Smooth muscle cell (in vitro differentiated cells): ENCODE measurements at regions not wholly inside any gene's neighbourhood (a gene's known extent, or its start where the extent isn't known, plus 50 kb on each side); places are given as distances from the start of the nearest gene placed in this dataset.

ENCODE experiments used
- DNase-seq: peaks from one replicate; lab custom pipeline; 2025; ENCODE audit not compliant: unreplicated experiment; lab: John Stamatoyannopoulos, UW
- H2AFZ ChIP-seq: fragments of 200-600 bp; sonication (generic); 2 replicates; pipeline ENCODE4 v1.6.0; 2016; ENCODE audit warnings: antibody characterized with exemption, low read depth, mild to moderate bottlenecking
- H3F3A ChIP-seq: fragments of 200-600 bp; sonication (generic); 2 replicates; pipeline ENCODE4 v1.6.0; 2017; ENCODE audit warnings: antibody characterized with exemption, low read depth
- H3K27ac ChIP-seq: fragments of 200-600 bp; sonication (generic); 2 replicates; pipeline ENCODE4 v1.5.1; 2016; ENCODE audit warnings: low read depth, mild to moderate bottlenecking
- H3K27me3 ChIP-seq: fragments of 200-600 bp; sonication (generic); 2 replicates; pipeline ENCODE4 v1.6.1; 2016; ENCODE audit warnings: low read depth, mild to moderate bottlenecking
- H3K36me3 ChIP-seq: fragments of 200-600 bp; sonication (generic); 2 replicates; pipeline ENCODE4 v1.5.1; 2016; ENCODE audit warnings: low read depth
- H3K4me1 ChIP-seq: fragments of 200-600 bp; sonication (generic); 2 replicates; pipeline ENCODE4 v1.5.1; 2016; ENCODE audit warnings: low read depth
- H3K4me2 ChIP-seq: fragments of 200-600 bp; sonication (generic); 2 replicates; pipeline ENCODE4 v1.6.0; 2016; ENCODE audit warnings: mild to moderate bottlenecking
- H3K4me3 ChIP-seq: fragments of 200-600 bp; sonication (generic); 2 replicates; pipeline ENCODE4 v1.5.1; 2016; ENCODE audit warnings: mild to moderate bottlenecking
- H3K79me2 ChIP-seq: fragments of 200-600 bp; sonication (generic); 2 replicates; pipeline ENCODE4 v1.6.0; 2016; ENCODE audit warnings: low read depth, mild to moderate bottlenecking
- H3K9ac ChIP-seq: fragments of 200-600 bp; sonication (generic); 2 replicates; pipeline ENCODE4 v1.6.0; 2016; ENCODE audit warnings: low read depth
- H3K9me3 ChIP-seq: fragments of 200-600 bp; sonication (generic); replicated peaks from 2 replicates; pipeline ENCODE4 v1.5.1; 2016; ENCODE audit warnings: low read depth
- H4K20me1 ChIP-seq: fragments of 200-600 bp; sonication (generic); 2 replicates; pipeline ENCODE4 v1.6.0; 2016; ENCODE audit warnings: low read depth
- WGBS: methylation state at CpG from one replicate; pipeline ENCODE4 v1.1.7; 2016; ENCODE audit warnings: low lambda C conversion rate; 5-methylcytosine and 5-hydroxymethylcytosine counted together
- TF ChIP-seq, protein P1 (sequence below): fragments of 200-600 bp; sonication (generic); IDR thresholded peaks from 2 replicates; pipeline ENCODE4 v1.5.1; 2017; ENCODE audit warnings: borderline replicate concordance, mild to moderate bottlenecking, antibody characterized with exemption; ENCODE audit not compliant: insufficient read depth, poor library complexity, severe bottlenecking

- H4K20me1 ChIP-seq = peaks cover 96% of the 10 kb centered on the region
- peaks cover 30% of the 10 kb centered on the region for H3K4me1 ChIP-seq
- no peaks in the 10 kb centered on the region for H3K27me3 ChIP-seq
- H3K36me3 ChIP-seq = no peaks in the 10 kb centered on the region
- no peak for DNase-seq
- H3K9ac ChIP-seq = no peak overlapping the region
- peak overlapping the region; percentile 22 for H3K27ac ChIP-seq
- no peak overlapping the region for H2AFZ ChIP-seq
- H3K9me3 ChIP-seq = no peaks in the 10 kb centered on the region
- WGBS = 41% methylated on average over 1 of the region's 1 CpG
- peaks cover 100% of the 10 kb centered on the region for H3K79me2 ChIP-seq
- H3K4me2 ChIP-seq = peak overlapping the region; percentile 60
- TF ChIP-seq, protein P1, sequence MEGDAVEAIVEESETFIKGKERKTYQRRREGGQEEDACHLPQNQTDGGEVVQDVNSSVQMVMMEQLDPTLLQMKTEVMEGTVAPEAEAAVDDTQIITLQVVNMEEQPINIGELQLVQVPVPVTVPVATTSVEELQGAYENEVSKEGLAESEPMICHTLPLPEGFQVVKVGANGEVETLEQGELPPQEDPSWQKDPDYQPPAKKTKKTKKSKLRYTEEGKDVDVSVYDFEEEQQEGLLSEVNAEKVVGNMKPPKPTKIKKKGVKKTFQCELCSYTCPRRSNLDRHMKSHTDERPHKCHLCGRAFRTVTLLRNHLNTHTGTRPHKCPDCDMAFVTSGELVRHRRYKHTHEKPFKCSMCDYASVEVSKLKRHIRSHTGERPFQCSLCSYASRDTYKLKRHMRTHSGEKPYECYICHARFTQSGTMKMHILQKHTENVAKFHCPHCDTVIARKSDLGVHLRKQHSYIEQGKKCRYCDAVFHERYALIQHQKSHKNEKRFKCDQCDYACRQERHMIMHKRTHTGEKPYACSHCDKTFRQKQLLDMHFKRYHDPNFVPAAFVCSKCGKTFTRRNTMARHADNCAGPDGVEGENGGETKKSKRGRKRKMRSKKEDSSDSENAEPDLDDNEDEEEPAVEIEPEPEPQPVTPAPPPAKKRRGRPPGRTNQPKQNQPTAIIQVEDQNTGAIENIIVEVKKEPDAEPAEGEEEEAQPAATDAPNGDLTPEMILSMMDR = no peak
- no peak overlapping the region for H3K4me3 ChIP-seq
- no peaks in the 10 kb centered on the region for H3F3A ChIP-seq
Observed at GRCh38 chr14:71327691-71328090, 420.4 kb downstream of the PCNX1 start.

- Histone ChIP-seq H4K20me1 (peaks cover 96% of the 10 kb centered on the region), H3K4me2 (peak overlapping the region; percentile 60), H3K27ac (peak overlapping the region; percentile 22), H3K36me3 (no peaks in the 10 kb centered on the region), H3K4me3 (no peak overlapping the region), H3K4me1 (peaks cover 25% of the 10 kb centered on the region), H3K9me3 (no peaks in the 10 kb centered on the region), H3K9ac (no peak overlapping the region), H3K79me2 (peaks cover 100% of the 10 kb centered on the region), H3F3A (no peaks in the 10 kb centered on the region), H2AFZ (no peak overlapping the region), H3K27me3 (no peaks in the 10 kb centered on the region)
- DNase-seq = no peak
- TF ChIP-seq, protein P1 = no peak
Observed at GRCh38 chr14:71328183-71328582, 420.9 kb downstream of the PCNX1 start.

- no peaks in the 10 kb centered on the region for H3K9me3 ChIP-seq
- TF ChIP-seq, protein P1 = no peak
- H3K4me2 ChIP-seq = no peak overlapping the region
- 95% methylated on average over 5 of the region's 5 CpGs for WGBS
- H3K4me1 ChIP-seq = peaks cover 18% of the 10 kb centered on the region
- no peaks in the 10 kb centered on the region for H3F3A ChIP-seq
- peaks cover 100% of the 10 kb centered on the region for H3K79me2 ChIP-seq
- H3K9ac ChIP-seq = no peak overlapping the region
- H3K4me3 ChIP-seq = no peak overlapping the region
- peaks cover 96% of the 10 kb centered on the region for H4K20me1 ChIP-seq
- H3K27me3 ChIP-seq = no peaks in the 10 kb centered on the region
- DNase-seq = no peak
- H3K27ac ChIP-seq = peak overlapping the region; percentile 22
- no peaks in the 10 kb centered on the region for H3K36me3 ChIP-seq
- no peak overlapping the region for H2AFZ ChIP-seq
Observed at GRCh38 chr14:71328954-71329353, 421.7 kb downstream of the PCNX1 start.

DNA sequence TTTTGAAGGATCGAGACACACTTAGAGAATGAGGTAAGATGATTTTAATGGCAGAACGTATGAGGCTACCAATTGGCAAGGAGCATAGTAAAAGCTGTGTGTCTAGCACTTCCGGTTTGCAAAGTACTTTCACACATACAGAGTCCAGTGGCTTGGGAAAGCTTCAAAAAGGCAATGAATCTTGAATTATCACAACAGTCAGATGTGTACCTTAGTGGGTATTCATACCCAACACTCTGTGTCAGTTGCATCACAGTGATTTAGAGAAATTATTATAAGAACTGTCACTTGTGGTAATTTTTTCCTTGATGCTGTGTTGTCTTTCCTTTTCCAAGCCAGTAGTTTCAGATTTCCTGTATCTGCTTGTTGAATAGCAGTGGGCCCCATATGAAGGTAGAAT is 424.1 kb downstream of the PCNX1 start:
- Histone ChIP-seq H3K79me2 (peaks cover 100% of the 10 kb centered on the region), H3K36me3 (no peaks in the 10 kb centered on the region), H3K4me3 (no peak overlapping the region), H4K20me1 (peaks cover 98% of the 10 kb centered on the region), H3K4me2 (no peak overlapping the region), H3F3A (no peaks in the 10 kb centered on the region), H3K27ac (peak overlapping the region; percentile 12), H3K4me1 (no peaks in the 10 kb centered on the region), H3K9me3 (no peaks in the 10 kb centered on the region), H3K27me3 (no peaks in the 10 kb centered on the region), H2AFZ (no peak overlapping the region), H3K9ac (no peak overlapping the region)
- TF ChIP-seq, protein P1 = no peak
- 82% methylated on average over 3 of the region's 3 CpGs for WGBS
- no peak for DNase-seq
